ENCODE measurements at regions not wholly inside any gene's neighbourhood (a gene's known extent, or its start where the extent isn't known, plus 50 kb on each side); places are given as distances from the start of the nearest gene placed in this dataset.

GRCh38 chr3:104849070-104849469, 517.6 kb upstream of the ALCAM start:
- TF ChIP-seq, protein P1, sequence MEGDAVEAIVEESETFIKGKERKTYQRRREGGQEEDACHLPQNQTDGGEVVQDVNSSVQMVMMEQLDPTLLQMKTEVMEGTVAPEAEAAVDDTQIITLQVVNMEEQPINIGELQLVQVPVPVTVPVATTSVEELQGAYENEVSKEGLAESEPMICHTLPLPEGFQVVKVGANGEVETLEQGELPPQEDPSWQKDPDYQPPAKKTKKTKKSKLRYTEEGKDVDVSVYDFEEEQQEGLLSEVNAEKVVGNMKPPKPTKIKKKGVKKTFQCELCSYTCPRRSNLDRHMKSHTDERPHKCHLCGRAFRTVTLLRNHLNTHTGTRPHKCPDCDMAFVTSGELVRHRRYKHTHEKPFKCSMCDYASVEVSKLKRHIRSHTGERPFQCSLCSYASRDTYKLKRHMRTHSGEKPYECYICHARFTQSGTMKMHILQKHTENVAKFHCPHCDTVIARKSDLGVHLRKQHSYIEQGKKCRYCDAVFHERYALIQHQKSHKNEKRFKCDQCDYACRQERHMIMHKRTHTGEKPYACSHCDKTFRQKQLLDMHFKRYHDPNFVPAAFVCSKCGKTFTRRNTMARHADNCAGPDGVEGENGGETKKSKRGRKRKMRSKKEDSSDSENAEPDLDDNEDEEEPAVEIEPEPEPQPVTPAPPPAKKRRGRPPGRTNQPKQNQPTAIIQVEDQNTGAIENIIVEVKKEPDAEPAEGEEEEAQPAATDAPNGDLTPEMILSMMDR (IDR thresholded peaks at IDR 0.05; ENCODE audit: borderline replicate concordance, insufficient read depth, low read depth, low read length): no peak
- H3K4me3 ChIP-seq (ENCODE audit: low read depth, low read length): no peak overlapping the region

GRCh38 chr3:104854468-104854867, 512.2 kb upstream of the ALCAM start:
- TF ChIP-seq, protein P1 (IDR thresholded peaks at IDR 0.05; ENCODE audit: borderline replicate concordance, insufficient read depth, low read depth, low read length): no peak
- no peak overlapping the region for H3K4me3 ChIP-seq (ENCODE audit: low read depth, low read length)

GRCh38 chr3:104855702-104856101, 511.0 kb upstream of the ALCAM start:
- H3K4me3 ChIP-seq (ENCODE audit: low read depth, low read length): no peak overlapping the region
- TF ChIP-seq, protein P1 (IDR thresholded peaks at IDR 0.05; ENCODE audit: borderline replicate concordance, insufficient read depth, low read depth, low read length): no peak

GRCh38 chr3:104856741-104857140, 510.0 kb upstream of the ALCAM start:
- TF ChIP-seq, protein P1 (IDR thresholded peaks at IDR 0.05; ENCODE audit: borderline replicate concordance, insufficient read depth, low read depth, low read length): no peak
- no peak overlapping the region for H3K4me3 ChIP-seq (ENCODE audit: low read depth, low read length)

- TF ChIP-seq, protein P1 (IDR thresholded peaks at IDR 0.05; ENCODE audit: borderline replicate concordance, insufficient read depth, low read depth, low read length): no peak
- no peak overlapping the region for H3K4me3 ChIP-seq (ENCODE audit: low read depth, low read length)
These were observed 498.4 kb upstream of the ALCAM start for GRCh38 chr3:104868291-104868690.

DNA sequence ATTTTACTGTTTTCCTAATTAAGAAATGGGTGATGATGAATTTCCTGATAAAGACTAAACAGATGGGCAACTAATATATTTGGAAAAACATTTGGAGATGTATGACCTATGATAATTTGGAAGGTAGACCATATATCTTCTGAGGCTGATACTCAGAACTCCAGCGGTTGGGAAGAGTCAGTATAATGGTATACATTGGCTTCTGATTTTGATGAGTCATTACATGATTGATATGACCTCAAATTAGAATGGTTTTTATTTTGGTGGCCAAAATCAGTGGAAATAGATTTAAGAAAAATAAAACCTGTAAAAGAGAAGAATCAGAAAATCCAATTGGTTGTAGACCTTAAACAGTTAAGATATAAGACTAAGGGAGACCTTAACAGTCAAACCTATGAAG, 496.4 kb upstream of the ALCAM start:
- no peak overlapping the region for H3K4me3 ChIP-seq (ENCODE audit: low read depth, low read length)
- TF ChIP-seq, protein P1 (IDR thresholded peaks at IDR 0.05; ENCODE audit: borderline replicate concordance, insufficient read depth, low read depth, low read length): no peak

DNA sequence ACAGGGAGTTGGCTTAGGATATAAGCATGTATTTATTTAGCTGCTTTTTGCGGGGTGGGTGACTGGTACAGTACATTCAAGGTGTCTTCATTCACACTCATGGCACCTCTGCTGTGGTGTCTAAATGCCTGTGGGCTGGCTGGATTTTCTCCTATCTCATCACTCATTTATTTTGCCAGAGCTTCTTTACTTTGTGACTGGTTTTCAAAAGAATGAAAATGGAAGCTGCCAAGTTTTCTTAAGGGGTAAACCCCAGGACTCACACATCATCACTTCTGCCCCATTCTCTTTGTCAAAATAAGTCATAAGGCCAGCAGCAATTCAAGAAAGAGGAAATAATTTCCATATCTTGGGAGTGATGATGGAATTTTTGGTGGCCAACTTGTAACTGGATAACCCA, 493.4 kb upstream of the ALCAM start:
- no peak overlapping the region for H3K4me3 ChIP-seq (ENCODE audit: low read depth, low read length)
- TF ChIP-seq, protein P1 (IDR thresholded peaks at IDR 0.05; ENCODE audit: borderline replicate concordance, insufficient read depth, low read depth, low read length): no peak
